ENCODE measurements at regions not wholly inside any gene's neighbourhood (a gene's known extent, or its start where the extent isn't known, plus 50 kb on each side); places are given as distances from the start of the nearest gene placed in this dataset.

DNA sequence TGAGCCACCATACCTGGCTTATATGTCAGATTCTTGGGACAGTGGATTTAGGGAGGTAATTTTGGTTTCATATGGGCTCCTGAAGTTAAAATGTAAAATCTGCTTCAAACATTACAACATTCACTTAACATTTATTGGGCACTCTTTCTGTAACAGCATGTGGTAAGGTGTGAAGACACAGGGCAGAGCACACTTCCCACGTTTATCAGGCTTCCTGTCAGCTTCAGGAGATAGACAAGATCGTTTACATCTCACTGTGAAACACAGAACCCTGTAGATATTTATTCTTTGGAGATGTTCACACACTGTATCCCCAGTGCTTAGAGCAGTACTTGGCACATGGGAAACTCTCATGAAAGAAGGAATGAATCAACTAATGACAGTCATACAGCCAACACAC lies 426.0 kb upstream of the RARB start:
- DNase-seq (ENCODE audit: low read depth) = no peak

- DNase-seq (ENCODE audit: low read depth) = peak; percentile 17
Measured at GRCh38 chr3:25007974-25008658, 419.9 kb upstream of the RARB start.

GRCh38 chr3:25009665-25010064 lies 418.4 kb upstream of the RARB start:
- no peak for DNase-seq (ENCODE audit: low read depth)

GRCh38 chr3:25015599-25015998 lies 412.5 kb upstream of the RARB start:
- DNase-seq (ENCODE audit: low read depth) = no peak

GRCh38 chr3:25018909-25019308 lies 409.2 kb upstream of the RARB start:
- DNase-seq (ENCODE audit: low read depth) = no peak

- DNase-seq (ENCODE audit: low read depth) = no peak
Measured at GRCh38 chr3:25019506-25019905, 408.6 kb upstream of the RARB start.

- peak; percentile 23 for DNase-seq (ENCODE audit: low read depth)
Measured at GRCh38 chr3:25021816-25022215, 406.2 kb upstream of the RARB start.

- no peak for DNase-seq (ENCODE audit: low read depth)
Measured at GRCh38 chr3:25023876-25024275, 404.2 kb upstream of the RARB start.

DNA sequence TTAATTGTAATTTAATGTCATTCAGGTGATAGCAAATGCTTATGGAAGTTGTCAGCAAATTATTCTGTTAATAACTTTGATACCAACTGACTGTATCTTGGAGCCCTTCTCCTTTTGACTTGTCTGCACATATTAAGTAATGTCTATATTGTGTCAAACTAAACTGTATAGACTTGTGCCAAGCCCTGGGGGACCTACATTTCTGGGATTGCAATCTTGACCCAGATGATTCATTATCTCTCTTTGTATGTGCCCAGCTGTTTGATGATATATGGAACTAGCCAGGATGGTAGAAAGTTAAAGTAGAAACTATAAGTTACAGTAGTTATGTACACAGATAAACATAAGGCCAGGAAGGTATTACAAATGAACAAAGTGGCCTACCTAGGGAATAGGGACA lies 402.8 kb upstream of the RARB start:
- DNase-seq (ENCODE audit: low read depth) = no peak

- no peak for DNase-seq (ENCODE audit: low read depth)
Measured at GRCh38 chr3:25027650-25028049, 400.4 kb upstream of the RARB start.

- DNase-seq (ENCODE audit: low read depth) = no peak
Measured at GRCh38 chr3:25029820-25030219, 398.2 kb upstream of the RARB start.

DNA sequence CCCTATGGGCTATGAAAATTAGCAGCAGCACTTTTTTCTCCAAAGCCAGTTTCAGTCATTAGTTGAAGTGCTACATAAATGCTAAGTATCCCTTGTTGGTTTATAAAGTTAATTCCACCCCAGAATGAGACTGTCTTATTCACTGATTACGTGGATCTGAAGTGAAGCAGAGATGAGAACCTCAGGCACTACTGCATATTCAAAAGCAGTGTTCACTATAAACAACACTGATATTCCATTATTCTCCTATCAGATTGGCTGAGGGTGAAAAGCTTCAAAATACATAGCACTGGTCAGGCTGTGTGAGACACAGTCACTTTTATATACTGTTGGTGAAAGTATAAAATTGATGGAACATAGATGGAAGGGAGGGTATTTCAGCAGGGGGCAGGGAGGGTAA lies 395.7 kb upstream of the RARB start:
- DNase-seq (ENCODE audit: low read depth) = no peak

DNA sequence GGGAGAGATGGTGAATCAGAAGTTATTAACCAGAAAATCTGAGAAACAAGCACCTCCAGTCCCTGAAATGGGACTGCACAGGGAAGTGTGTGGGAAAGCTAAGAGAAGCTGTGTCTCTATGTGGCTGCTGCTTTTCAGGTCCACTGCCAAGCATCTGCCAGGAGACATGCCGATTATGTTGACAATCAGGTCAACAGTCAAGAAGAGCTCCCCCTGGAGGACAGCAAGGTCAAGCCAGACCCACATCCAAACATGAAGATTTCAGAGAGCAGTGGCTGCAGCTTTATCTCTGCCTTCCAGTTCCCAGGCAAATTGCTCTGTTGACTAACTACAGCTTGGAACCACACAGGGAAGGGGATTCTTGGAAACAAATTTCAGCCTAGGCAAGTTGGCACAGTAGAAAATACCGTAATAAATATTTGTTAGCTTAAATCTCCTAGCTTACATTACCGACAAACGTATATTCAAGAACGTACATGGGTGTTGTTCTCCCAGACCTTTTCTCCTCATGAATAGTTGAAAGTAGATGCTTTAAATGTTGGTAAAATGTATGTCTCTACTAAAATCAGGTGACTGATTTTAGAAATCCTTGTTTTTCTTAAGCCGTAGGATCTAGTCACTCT lies 394.5 kb upstream of the RARB start:
- DNase-seq (ENCODE audit: low read depth) = peak; percentile 9

DNA sequence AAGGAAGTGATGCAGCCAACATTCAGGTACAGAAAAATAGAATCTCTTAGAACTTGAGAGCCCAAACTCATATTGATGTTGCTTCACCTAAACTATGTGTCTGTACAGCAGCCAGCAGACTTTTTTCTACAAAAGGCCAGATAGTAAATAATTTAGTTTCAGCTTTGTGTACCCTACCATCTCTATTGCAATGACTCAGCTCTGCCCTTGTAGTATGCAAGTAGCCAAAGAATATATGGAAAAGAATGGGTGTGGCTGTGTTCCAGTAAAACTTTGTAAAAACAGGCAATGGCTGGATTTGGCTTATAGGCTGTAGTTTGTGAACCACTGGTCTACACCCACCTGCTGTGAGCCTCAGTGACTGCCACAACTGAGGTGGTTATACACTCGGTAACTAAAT lies 392.5 kb upstream of the RARB start:
- DNase-seq (ENCODE audit: low read depth) = no peak

DNA sequence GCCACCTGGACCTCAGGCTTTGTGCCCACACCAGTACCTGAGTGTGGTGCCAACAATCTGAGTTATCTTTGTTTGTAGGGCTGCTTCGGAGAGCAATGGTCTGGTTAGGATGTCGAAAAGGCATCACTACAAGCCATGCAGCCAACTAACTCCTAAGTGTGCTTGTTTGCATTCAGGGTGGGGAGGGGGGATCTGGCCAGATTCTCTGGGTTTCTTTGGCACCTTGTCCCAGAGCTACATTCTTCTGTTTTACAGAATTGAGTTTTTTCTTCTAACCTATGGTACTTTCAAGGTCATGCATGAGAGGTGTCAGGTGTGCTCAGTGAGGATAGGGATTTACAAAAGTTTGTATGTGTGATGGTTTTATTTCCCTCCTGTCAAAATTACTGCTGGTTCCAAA lies 391.4 kb upstream of the RARB start:
- DNase-seq (ENCODE audit: low read depth) = no peak

GRCh38 chr3:25037049-25037547 lies 391.0 kb upstream of the RARB start:
- peak; percentile 15 for DNase-seq (ENCODE audit: low read depth)

DNA sequence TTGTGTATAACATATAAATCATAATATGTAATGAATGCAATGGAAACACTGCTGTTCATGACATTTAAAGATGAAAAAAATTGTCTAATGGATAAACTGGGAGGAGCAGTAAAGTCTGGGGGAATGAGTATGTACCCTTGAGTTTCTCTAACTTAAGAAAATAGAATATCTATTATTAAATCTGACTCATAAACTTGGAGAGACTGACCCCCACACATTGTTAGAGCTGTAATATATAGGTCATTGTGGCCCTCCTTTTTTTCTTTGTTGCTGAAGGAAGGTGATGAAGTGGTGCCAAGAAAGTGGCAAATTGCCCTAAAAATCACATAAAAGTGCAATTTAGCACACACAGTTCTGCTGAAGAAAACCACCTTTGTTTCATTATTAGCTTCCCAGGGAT lies 389.8 kb upstream of the RARB start:
- DNase-seq (ENCODE audit: low read depth) = no peak

DNA sequence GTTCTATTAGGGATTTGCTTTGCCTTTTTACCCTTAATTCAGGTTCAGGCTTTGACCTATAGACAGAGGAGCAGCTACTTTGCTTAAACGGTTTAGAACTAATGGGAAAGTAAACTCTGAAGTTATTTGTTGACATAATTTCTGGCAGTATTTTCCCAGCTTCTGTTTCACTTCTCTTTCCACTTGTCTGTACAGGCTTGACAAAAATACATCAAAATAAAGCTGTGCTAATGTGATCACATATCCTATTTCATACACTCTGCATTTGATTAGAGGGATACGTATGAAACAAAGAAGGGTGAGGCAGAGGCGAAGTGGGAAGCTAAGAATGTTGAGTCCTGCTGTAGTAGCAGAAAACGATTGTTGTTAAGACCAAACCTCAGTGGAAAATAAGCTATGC lies 389.1 kb upstream of the RARB start:
- no peak for DNase-seq (ENCODE audit: low read depth)

- DNase-seq (ENCODE audit: low read depth) = no peak
Measured at GRCh38 chr3:25040748-25041147, 387.3 kb upstream of the RARB start.

- DNase-seq (ENCODE audit: low read depth) = no peak
Measured at GRCh38 chr3:25041871-25042584, 386.0 kb upstream of the RARB start.

DNA sequence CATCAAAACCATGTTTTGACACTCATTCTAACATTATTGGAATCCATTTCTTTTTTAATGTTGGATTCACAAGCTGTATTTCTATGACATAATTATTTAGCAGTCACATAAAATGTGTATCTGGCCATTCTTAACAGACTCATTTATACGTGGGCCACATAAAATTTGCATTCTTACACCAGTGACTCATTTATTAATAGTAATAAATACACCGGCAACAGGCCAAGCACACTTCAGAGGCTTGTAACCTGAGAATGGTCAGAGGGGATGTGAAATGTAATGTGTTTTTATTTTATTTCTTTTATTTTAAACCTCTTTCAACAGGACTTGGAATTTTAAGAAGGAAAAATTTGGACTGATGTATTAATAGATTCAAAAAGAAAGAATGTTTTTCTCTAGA lies 384.9 kb upstream of the RARB start:
- DNase-seq (ENCODE audit: low read depth) = no peak

- DNase-seq (ENCODE audit: low read depth) = no peak
Measured at GRCh38 chr3:25043749-25044148, 384.3 kb upstream of the RARB start.

Measured in M059J (cell line).